ENCODE measurements at regions not wholly inside any gene's neighbourhood (a gene's known extent, or its start where the extent isn't known, plus 50 kb on each side); places are given as distances from the start of the nearest gene placed in this dataset.

DNA sequence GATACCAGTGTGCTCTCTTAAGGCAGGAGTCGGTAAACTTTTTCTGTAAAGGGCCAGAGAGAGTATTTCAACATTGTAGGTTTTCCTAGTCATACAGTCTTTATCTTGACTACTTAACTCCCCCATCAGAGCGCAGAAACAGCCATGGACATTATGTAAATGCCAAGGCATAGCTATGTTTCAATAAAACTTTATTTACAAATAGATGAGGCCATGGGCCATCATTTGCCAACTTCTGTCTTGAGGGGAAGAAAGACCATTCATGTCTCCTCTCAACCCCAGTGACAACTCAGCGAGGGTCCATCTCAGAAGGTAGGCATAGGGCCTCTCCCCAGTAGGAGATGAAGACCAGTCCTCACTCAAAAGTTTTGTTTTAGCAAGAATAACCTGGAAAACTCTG, 301.3 kb downstream of the FBXW7 start:
- DNase-seq, result no peak

DNA sequence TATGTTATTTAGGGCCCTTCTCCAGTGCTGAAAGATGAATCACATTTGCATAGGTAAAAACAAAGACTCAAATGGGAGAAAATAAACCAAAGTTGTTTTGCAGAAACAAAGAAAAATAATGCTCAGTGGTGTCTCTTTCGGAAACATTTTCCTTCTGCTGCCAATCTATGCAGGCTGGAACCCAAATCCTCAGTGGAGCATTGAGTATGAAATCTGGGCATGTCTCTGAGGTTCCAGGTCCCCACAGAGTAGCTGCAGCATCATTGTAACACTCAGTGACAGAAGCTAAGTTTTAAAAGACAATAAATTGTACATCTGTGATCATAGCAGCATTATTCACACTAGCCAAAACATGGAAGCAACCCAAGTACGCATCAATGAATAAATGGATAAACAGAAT, 303.6 kb downstream of the FBXW7 start:
- no peak for DNase-seq

DNA sequence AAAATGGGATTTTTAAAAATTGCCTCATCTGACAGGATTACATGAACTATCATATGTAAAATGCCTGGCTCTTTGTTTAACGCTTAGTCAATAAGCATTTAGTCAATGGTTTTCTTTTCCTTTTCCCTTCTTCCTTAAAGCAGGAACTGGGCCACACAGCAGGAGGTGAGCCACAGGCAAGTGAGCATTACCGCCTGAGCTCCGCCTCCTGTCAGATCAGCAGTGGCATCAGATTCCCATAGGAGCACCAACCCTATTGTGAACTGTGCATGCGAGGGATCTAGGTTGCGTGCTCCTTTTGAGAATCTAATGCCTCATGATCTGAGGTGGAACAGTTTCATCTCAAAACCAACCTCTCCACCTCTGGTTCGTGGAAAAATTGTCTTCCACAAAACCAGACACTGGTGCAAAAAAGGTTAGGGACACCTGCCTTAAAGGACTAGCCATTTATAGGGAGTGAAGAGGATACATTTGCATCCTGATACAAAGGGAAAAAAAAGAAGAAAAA, 306.1 kb downstream of the FBXW7 start:
- DNase-seq, result no peak

DNA sequence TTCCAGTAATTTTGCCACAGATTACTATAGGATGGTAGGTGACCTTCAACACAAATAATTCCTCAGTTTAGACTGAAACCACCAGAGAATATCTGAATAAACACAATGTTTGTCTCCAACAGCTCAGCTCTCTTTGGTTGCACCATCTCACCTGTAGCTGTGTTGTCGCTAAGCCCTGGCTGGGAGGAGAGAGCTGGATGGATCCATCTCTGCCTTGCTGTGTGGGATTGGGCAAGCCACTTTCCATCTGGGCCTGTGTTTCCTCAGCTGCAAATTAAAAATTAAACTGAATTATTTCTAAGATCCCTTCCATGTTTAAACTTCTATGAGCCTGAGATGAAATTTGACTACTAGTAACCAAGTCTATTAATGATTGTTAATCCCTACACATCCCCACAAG, 310.2 kb downstream of the FBXW7 start:
- no peak for DNase-seq

DNA sequence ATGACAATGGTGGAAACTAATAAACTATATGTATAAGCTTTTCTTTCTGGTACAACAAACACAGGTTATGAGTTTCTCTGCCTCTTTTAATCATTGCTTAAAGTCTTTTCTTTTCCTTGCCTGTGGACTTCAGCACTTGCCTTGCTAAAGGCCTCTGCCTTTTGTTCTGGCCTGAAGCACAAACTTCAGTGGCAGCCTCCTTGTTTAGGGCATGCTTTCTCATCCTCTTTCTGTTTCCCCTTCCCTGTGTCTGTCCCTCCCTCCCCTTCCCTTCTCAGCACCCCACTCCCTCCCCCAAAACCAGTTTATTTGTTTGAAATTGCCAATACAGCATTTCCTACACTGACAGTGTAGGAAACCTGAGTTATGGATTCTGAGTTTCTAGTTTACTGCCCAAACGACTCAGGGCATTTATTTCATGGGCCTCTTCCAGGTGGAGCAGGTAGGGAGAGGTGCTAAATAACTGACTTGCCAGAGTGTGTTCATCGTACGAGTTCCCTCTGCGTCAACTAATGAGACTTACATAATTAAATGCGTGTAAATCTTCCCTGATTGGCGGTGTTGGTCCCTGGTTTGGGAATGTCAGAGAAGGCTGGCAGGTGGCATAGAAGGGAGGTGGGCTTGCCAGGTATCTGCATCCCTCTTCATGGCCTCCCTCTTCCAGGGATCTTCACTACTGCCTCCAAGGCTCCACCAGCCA, 311.0 kb downstream of the FBXW7 start:
- DNase-seq, result no peak

DNA sequence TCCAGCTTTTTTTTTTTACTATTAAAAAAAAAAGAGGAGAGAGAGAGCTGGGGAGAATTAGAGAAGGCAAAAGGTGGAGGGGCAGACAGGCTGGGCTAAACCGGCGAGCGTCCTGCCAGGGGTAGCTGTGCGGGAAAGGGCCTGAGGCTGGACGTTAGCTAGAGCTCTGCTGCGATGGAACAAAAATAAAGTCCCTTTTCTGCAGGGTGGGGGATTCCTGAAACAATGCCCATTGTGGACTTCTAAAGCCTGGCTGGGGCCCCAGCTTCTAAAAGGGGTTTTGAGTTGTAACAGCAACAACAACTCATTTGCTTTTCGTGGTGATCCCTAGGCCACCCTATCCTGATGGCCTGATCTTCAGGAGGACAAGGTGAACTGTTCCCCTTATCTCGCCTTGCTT, 311.7 kb downstream of the FBXW7 start:
- DNase-seq, result no peak

DNA sequence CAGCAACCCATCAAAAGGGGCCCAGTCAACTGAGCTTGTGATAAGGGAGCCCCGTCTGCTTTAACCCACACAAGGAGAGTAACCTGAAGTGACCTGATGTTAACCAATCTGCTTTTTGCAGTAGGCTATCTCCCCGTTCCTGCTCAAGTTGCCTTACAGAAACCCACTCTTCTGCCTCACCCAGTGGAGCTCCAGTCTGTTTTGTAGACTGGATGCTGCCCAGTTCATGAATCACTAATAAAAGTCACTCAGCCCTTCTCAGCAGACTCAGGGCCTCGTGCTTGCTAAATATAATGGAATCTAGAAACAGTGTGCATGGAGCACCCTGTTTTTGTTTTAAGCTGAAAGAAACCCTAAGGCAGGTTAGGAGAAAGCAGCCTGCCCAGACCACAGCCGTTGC, 312.3 kb downstream of the FBXW7 start:
- DNase-seq, result no peak

DNA sequence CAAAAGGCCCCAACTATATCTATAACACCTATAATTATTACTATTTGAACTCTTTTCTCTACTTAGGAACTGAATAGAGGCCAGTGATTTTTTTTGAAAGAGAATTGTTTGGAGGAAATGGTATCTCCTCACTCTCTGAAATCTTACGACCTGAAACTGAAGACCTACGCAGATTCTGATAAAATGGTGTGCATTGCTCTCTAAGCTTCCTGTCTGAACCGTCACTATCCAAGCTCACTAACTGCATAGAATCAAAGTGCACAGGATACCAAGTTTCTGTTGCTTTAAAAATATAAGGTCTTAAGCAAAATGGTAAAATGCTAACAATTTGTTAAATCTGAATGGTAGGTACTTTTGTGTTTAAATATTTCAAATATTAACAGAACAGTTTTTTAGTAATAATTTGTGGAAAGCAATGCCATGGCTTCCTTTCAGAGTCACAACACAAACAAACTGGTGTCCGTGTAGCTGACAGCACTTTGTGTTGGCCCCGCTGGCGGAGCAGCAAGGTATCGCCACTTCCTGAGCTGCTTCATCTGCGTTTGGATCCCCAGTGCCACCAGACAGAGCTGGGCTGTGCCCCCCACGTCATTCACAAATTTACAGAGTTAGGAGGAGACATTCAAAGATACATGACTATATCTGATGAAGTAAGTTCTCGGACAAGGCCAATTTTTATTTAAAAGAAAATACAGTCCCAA, 313.9 kb downstream of the FBXW7 start:
- no peak for DNase-seq

DNA sequence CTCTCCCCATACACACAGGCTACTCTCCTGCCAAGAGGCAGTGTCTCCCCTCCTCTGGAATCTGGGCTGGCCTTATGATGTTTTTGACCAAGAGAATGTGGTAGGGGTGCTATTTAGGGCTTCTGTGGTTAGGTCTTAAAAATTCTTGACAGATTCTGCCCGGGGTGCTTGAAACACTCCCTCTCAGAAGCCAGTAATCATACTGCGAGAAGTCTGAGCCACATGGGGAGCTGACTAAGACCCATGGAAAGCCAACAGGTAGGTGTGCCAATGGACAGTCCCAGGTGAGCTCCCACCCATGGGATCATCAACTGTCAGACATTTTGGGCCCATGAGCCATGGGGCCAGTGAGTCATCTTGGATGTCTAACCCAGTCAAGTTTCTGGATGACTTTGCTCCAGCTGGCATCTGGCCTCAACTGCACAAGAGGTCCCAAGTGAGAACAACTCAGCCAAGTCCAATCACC, 315.7 kb downstream of the FBXW7 start:
- no peak for DNase-seq

DNA sequence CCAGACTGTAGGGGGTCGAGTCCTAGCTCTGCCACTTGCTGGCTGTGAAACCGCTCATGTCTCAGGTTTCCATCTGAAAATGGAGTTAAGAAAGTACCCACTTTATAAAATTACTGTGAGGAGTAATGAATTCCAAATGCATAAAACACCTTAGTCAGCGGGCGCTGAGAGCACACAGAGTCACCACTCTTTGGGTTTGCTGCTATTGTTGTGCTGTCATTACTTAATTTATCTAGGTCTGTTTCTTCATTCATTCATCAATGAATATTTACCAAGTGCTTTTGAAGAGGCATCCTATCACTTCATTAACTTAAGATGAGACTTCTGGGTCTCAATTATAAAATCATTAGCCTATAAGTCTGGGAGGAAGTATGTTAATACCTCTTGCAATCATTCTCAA, 317.3 kb downstream of the FBXW7 start:
- no peak for DNase-seq

DNA sequence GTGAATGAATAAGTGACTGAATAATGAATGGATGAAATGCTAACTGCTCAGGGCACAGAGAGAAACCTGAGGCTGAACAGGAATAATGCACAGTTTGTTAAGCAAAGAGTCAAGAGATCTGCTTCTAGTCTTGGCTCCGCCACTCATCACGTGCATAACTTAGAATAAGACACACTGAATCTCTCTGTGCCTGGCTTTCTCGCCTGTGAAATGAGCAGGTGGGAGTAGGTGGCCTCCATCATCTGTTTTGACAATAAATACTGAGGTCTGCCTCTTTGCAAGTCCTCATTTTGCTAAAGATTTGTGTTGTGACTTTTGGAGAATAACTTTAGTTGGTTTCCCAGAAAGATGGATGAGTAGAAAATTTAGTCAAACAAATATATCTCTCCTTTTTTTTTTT, 318.0 kb downstream of the FBXW7 start:
- no peak for DNase-seq

DNA sequence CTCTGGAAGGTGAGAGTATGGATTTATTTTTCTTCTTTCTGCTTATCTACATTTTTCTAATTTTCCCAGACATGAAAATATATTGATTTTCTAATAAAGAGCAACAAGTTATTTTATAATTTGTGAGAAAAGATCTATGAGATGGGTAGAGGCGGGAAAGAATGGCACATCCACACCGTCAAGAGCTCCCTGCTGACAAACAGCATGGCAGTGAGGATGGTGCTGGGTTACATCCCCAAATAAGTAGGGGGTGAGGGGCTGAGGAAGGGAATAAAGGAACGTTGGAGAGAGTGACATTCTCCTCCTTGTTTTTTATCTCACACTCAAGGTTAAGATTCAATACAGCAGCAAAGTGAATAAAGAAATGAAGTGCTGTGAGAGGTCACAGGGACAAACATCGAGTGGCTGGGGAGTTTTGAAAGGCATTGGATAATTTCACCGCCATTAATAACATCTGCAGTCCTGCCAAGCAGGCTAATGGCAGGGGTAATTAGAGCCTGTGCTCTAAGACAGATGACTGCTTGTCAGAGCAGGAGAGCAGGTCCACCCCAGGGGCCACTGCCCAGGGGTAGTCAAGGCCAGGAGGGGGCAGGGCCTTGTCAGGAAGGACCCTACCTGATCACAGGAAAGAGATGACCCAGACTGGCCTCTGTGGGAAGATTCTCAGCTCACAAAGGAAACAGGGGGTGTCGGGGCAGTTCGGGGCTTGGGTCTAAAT, 323.8 kb downstream of the FBXW7 start:
- no peak for DNase-seq

DNA sequence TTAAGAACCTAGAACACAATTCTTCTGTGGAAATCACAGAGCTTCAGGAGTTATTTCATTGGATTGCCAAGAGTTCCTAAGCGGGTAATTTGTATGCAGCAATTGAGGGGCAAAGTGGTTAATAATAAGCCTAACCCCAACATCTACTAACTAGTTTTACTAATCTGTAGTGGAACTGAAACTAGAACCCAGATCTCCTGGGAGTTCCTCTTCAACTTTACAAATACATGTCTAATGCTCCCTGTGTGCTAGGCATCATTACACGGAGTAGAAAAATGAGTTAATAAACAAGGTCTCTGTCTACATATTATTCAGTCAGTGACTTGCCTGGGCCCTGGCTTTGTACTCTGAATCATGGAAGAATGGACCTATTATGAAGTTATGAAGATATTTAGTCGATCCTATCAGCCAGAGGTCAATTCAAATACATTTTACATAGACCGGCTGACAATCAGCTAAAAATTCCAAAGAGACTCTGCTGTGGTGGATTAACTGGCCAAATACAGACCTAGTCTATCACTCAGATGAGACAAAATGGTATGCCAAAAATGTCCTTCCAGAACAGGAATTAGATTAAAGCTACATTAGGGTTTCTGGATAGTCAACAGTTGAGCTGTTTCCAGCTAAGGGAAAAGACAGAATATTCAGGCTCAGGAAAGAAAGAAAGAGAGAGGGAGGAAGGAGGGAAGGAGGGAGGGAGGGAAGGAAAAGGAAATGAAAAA, 326.0 kb downstream of the FBXW7 start:
- no peak for DNase-seq

DNA sequence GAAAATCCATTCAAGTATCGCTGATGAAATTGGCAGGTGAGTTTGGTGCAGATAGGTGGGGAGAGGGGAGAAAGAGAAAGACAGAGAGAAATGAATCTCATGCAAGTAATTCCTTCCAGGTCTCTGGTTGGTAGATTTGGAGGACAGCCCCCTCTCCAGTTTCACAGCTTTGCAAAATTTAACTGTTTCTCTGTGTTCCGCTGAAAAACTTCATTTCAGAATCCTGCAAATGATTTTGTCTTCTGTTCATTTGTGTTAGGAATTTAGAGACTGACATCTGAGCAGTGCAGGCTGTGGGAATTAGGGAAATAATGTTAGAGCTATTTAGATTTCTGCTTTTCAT, 328.5 kb downstream of the FBXW7 start:
- DNase-seq, result no peak

DNA sequence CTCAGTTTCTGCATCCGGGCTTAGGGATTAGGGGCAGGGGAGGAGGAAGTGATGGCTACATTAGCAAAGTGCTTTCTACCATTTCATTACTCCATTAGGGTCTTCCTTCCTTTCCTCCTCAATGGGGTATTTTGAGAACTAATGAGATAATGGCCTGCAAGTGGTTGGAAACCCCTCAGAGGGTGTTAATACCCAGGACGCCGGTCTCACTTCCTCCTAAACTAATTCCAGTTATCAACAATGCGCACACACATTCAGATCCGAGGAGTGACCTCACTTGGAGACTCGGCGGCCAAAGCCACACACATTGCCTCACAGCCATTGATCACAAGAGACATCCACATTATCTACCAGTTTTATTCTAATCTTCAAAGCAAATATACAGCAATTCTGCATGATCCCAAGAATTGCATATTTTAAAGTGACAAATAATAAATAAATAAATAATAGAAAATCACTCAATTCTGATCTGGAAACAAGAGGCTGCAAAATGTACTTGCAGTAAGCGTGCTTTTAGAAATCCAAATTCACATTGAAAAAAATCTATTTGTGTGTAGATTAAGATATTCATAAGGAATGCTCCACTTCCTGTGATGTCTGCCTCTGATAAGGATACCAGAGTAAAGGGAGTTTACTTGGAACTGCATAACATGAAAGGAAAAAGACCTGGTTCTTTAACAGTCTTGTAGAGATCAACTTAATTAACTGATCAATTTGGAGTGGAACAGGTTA, 329.1 kb downstream of the FBXW7 start:
- no peak for DNase-seq

DNA sequence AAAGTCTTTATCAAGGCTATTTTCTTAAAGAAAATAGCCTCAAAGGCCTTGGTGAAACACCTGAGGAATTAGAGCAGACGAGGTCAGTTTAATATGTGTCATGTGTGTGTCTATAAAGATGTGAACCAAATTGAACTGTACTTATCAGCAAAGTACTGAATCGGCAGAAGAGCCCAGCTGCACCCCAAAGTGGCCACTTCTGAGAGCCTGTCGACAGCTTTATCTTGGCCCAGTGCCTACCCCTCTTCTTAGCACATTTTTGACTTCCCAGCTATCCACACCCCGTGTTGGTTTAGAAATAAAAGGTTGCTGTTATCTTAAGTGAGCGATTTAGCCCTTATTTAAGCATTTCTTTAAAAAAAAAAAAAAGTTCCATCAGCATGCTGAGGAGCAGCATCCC, 329.7 kb downstream of the FBXW7 start:
- DNase-seq, result no peak

DNA sequence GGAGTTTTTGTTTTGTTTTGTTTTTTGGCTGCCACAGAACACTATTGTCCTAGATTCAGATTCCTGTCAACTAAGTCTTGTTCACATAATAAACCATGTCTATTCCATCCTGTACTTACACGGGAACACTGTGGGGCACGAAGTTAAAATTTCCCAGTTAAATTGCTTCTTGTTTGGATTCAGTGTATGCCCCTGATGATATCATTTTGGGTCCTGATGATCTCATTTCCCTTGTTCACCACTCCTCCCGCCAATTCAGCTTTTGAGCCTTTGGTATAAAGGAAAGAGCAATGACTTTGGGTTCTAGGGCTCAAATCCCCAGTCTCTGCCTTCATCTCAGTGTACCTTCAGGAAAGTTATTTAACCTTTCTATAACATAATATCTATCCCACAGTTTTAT, 333.5 kb downstream of the FBXW7 start:
- DNase-seq, result no peak

DNA sequence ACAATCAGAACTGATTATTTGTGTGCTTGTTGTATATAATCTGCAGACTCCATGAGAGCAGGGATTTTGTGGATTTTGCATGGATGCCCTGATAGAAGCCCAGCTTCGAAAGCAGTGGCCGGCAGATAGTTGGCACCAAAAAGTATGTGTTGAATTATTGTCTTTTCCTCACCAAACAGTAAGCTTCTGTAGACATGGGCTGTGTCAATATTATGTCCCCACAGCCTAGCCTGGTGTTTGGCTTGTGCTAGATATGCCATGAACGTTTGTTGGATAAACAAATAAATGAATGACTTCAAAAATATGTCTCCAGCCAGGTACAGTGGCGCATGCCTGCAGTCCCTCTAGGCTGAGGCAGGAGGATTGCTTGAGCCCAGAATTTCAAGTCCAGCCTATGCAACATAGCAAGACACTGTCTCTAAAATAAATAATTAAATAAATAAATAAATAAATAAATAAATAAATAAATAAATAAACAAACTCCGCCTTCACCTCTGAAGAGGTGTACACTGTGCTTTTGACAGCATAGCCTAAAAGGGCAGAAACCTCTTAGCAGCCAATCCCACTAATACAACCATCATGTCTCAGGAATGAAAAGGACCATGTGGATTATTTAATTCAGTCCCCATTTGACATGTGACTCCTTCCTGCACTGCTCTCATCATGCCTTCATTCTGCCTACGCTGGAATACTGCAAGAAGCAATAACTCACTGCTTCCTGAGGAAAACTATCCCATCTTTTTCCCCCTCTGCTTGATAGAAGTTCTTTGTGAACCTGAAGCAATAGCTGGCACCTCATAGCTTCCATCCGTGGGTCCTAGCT, 335.2 kb downstream of the FBXW7 start:
- no peak for DNase-seq

DNA sequence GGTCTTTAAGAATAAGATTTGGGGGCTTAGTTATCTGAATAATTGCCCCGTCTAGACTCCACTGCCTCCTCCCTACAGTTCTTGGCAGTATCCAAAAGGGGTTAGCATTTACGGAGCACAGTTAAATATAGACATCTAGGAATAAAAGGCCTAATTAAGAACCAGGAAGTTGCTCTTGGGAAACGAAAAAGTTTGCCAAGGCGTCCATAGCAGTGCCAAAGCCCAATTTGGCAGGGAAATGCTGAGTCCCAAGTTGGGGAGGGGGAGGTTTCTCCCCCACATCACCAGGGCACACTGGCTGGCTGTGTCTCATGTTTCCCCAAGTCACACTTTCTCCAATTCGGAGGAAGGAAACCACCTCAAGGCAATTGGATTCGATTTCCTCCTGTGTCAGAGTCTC, 338.7 kb downstream of the FBXW7 start:
- DNase-seq, result no peak

DNA sequence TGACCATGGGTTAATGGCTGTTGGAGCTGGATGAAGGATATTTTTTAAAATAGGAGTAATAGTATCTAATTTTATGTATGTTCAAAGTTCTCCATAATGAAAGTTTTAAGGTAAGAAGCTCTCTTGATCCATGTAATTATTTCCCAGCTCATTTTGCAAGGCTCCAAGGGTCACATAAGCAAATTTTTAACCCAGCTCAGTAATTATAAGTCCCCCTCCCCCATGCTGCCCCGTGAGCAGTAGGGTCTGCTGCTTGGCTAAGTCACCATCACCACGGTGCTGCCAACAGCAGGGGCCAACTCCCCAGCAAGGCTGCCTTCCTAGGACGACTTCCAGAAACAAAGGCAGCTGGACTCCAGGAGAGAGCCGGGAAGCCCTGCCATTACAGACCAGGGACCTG, 340.0 kb downstream of the FBXW7 start:
- no peak for DNase-seq

DNA sequence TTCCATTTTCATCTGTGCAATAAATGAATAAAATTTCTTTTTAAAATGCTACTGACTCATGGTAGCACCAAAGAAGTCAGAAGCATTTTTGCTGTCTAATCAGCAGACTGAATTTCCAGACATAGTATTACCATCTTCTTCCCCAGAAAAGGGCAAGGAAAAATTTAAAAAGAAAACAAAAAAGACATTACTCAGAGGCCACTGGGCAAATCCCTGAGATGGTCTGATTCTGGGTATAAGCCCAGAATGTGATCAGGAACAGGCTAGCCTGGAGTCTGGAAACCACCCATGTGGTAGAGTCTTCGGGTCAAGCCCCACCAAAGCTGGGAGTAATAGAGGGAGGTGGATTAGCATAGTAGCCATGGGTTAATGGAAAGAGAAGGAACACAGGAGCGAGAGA, 342.8 kb downstream of the FBXW7 start:
- no peak for DNase-seq

DNA sequence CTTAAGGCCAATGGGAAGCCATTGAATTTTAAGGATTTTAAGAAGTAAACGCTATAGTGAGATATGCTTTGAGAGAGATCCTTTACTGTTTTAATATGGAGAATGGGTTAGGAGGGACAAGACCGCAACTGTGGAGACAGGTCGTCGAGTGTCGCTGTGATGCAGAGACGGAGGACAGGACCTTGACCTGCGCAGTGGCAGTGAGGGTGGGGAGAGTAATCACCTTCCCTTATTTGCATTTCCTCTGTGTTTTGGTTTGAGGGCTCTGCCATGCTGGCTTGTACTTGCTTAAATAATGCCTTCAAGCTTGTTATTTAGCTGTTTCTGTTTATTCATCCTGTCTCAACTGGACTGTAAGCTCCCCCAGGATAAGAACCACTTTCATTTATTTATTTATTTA, 345.0 kb downstream of the FBXW7 start:
- no peak for DNase-seq

Measured in activated naive CD4-positive, alpha-beta T cell (primary cell).